ENCODE measurements at regions not wholly inside any gene's neighbourhood (a gene's known extent, or its start where the extent isn't known, plus 50 kb on each side); places are given as distances from the start of the nearest gene placed in this dataset.

DNA sequence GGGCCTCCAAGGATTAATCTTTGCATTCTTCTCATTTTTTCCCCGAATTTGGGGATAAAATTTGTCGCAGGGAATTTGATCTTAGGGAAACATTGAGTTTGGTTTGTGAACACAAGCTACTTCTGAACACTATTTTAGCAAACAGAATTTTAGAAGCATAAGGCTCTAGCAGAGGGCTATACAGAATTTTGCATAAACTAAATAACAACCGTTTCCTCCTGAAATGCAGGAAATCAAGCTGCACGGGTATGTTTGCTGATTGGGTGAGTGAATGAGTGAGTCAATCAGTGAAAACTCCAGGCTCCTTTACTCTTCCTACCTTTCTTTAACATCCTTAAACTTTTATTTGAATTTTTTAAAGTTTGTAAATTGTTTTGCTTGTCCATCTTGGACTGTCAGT, 81.3 kb upstream of the GNAO1 start:
- no peak for DNase-seq (ENCODE audit: low read depth)
- no peak overlapping the region for H3K4me3 ChIP-seq (ENCODE audit: low read depth, low read length)
- TF ChIP-seq CTCF (IDR thresholded peaks at IDR 0.05; ENCODE audit: control insufficient read depth, extremely low read depth, insufficient read depth) = no peak

DNA sequence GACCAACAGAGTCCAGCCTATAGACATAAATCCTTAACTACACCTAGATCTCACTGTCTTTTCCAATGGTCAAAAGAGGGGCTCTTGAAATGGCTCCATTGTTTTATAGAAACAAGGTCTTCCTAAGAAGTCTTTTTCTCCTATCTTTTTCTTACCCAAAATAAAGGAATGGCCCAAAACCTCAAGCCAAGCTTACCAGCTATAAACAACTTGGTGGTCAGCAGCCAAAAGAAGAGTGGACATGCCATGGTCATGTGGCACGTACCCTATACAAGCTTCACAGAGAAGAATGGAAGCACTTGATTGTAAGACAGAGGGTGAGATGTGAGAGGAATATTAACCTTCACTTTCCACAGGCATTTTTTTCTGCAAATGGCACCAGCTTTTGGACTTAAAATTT, 82.1 kb upstream of the GNAO1 start:
- H3K4me3 ChIP-seq (ENCODE audit: low read depth, low read length) = no peak overlapping the region
- no peak for TF ChIP-seq CTCF (IDR thresholded peaks at IDR 0.05; ENCODE audit: control insufficient read depth, extremely low read depth, insufficient read depth)
- DNase-seq (ENCODE audit: low read depth) = no peak

DNA sequence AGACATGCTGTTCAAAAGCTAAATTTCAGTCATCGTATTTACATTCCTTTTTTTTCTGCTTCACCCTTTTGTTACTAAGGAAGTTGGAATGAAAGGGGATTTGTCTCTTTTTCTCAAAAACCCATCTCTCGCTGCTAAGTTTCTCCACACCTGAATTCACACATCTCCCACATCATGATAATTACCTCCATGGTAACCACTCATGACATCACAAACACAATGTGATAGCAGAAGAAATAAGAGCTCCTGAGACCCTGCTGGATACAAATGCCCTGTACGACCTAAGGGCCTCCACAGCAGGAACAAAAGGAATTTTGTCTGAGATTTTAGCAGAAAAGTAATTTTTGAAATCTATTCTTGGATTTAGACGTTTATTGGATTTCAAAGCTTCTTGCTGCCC, 82.6 kb upstream of the GNAO1 start:
- no peak overlapping the region for H3K4me3 ChIP-seq (ENCODE audit: low read depth, low read length)
- DNase-seq (ENCODE audit: low read depth) = no peak
- TF ChIP-seq CTCF (IDR thresholded peaks at IDR 0.05; ENCODE audit: control insufficient read depth, extremely low read depth, insufficient read depth) = no peak

GRCh38 chr16:56108056-56108471, 83.2 kb upstream of the GNAO1 start:
- no peak for TF ChIP-seq CTCF (IDR thresholded peaks at IDR 0.05; ENCODE audit: control insufficient read depth, extremely low read depth, insufficient read depth)
- no peak overlapping the region for H3K4me3 ChIP-seq (ENCODE audit: low read depth, low read length)
- DNase-seq (ENCODE audit: low read depth) = no peak

DNA sequence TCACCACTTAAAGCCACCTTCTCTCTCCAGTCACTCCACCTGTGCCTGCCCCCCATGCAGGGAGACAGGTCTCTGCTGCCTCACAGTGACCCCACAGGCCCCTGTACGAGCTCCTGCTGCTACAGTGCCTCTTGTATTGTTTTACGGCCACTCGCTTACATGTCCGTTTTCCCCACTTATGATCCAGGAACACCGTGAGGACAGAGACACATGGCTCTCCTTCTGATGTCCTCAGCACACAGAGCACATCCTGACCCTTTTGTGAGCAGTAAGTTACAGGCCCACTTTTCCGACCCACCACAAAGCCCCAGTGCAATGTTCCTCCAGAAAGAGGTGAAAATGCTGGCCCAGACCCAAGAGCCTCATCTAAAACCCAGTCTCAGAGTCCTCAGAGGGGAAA, 84.8 kb upstream of the GNAO1 start:
- no peak overlapping the region for H3K4me3 ChIP-seq (ENCODE audit: low read depth, low read length)
- no peak for DNase-seq (ENCODE audit: low read depth)
- TF ChIP-seq CTCF (IDR thresholded peaks at IDR 0.05; ENCODE audit: control insufficient read depth, extremely low read depth, insufficient read depth) = no peak

DNA sequence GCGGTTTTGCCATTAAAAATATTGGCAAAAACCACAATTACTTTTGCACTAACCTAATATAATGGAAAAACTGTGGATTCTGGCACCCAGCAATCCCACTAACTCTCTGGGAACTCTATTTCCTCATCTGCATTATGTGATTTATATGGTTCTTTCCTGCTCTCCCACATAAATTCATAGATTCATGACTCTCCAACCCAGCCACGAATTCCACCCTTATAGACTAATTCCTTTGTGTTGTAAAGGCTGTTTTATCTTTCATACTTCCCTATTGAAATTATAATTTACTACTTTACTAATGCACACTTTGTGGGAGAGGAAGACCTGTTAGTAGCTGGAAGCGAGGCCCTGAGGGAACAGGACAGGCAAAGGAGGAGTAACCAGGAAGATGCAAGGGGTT, 88.4 kb upstream of the GNAO1 start:
- no peak overlapping the region for H3K4me3 ChIP-seq (ENCODE audit: low read depth, low read length)
- TF ChIP-seq CTCF (IDR thresholded peaks at IDR 0.05; ENCODE audit: control insufficient read depth, extremely low read depth, insufficient read depth) = no peak
- DNase-seq (ENCODE audit: low read depth) = no peak

DNA sequence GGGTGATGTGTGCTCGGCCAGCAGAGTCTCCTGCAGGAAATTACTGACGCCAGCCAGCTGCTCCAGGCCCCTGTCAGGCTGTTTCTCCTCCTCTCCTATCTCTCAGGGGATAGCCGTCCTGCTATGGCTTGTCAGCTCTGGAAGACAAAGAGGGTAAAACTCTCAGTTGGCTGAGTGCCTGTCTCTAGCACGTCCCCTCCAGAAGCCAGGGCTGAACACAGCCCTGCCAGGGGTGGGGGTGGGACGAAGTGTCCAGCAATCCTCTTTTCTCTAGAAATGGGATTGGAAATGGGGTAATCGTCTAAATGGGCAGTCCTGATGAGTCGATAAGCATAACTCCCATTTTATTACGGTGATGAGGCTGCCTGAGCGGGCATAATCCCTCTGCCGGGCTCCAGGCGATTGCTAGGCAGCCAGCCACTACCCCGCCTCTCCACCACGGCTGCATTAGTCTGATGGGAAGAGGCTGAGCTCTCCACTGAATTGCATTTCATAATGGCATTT, 89.1 kb upstream of the GNAO1 start:
- no peak for DNase-seq (ENCODE audit: low read depth)
- TF ChIP-seq CTCF (IDR thresholded peaks at IDR 0.05; ENCODE audit: control insufficient read depth, extremely low read depth, insufficient read depth) = no peak
- no peak overlapping the region for H3K4me3 ChIP-seq (ENCODE audit: low read depth, low read length)

All from LNCaP clone FGC (cell line).